AG10803 (cell line): ENCODE measurements at regions not wholly inside any gene's neighbourhood (a gene's known extent, or its start where the extent isn't known, plus 50 kb on each side); places are given as distances from the start of the nearest gene placed in this dataset.
"Not testable (repeated sequence)": the region's sequence is repeated elsewhere in the genome, so short reads cannot be mapped to it uniquely, and the experiment has no call there.

ENCODE experiments used
- DNase-seq: peaks from one replicate; pipeline ENCODE4 v3.0.0; 2010; ENCODE audit warnings: low read depth
- H3K4me3 ChIP-seq: 2 replicates; pipeline ENCODE4 v1.5.1; 2011; ENCODE audit warnings: mild to moderate bottlenecking, low read length, control low read depth
- CTCF ChIP-seq: conservative IDR thresholded peaks from 2 replicates; pipeline ENCODE4 v1.5.1; 2011; ENCODE audit warnings: mild to moderate bottlenecking, low read length, control low read depth, inconsistent platforms

GRCh38 chr6:27002447-27002846 is 245.1 kb upstream of the PRSS16 start:
- no peak for TF ChIP-seq CTCF
- H3K4me3 ChIP-seq, result no peak overlapping the region
- DNase-seq, result no peak

- TF ChIP-seq CTCF, result no peak
- no peak overlapping the region for H3K4me3 ChIP-seq
- DNase-seq, result no peak
These were observed 240.5 kb upstream of the PRSS16 start for GRCh38 chr6:27007020-27007419.

- not testable (repeated sequence) for H3K4me3 ChIP-seq, DNase-seq
These were observed 238.9 kb upstream of the PRSS16 start for GRCh38 chr6:27008613-27009012.

- not testable (repeated sequence) for H3K4me3 ChIP-seq, DNase-seq
These were observed 233.4 kb upstream of the PRSS16 start for GRCh38 chr6:27014053-27014452.

GRCh38 chr6:27016689-27017088 is 230.8 kb upstream of the PRSS16 start:
- no peak for DNase-seq
- H3K4me3 ChIP-seq, result no peak overlapping the region
- no peak for TF ChIP-seq CTCF

- not testable (repeated sequence) for DNase-seq, H3K4me3 ChIP-seq
These were observed 229.1 kb upstream of the PRSS16 start for GRCh38 chr6:27018401-27018800.

- H3K4me3 ChIP-seq, result peak overlapping the region; percentile 67
- peak; percentile 93 for DNase-seq
- no peak for TF ChIP-seq CTCF
These were observed 227.6 kb upstream of the PRSS16 start for GRCh38 chr6:27019651-27020552.

- DNase-seq, result no peak
- TF ChIP-seq CTCF, result no peak
- peak overlapping the region; percentile 67 for H3K4me3 ChIP-seq
These were observed 227.0 kb upstream of the PRSS16 start for GRCh38 chr6:27020553-27020880.

GRCh38 chr6:27023664-27024063 is 223.8 kb upstream of the PRSS16 start:
- no peak for DNase-seq
- TF ChIP-seq CTCF, result no peak
- H3K4me3 ChIP-seq, result no peak overlapping the region
